ENCODE measurements at regions not wholly inside any gene's neighbourhood (a gene's known extent, or its start where the extent isn't known, plus 50 kb on each side); places are given as distances from the start of the nearest gene placed in this dataset.

DNA sequence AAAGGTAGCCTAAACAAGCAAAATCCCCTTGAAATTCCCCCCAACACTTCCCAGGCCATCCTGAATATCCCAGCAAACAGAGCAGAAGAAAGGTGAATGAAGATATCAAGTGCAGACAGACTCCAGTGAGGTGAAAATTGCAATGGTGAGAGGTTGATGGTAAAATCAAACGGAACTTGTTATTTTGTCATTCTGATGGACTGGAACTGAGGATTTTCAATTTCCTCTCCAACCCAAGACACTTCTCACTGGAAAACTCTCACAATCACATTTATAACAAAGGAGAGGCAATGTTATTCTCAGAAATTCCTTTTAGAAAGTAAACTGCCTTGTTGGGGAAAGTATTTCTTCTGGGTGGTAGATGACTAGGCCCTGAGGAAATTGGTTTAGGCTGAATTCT lies 412.4 kb upstream of the C9orf72 start:
- Histone ChIP-seq H3K9me3 (no peaks in the 10 kb centered on the region), H3K4me1 (no peaks in the 10 kb centered on the region), H3K27me3 (no peaks in the 10 kb centered on the region), H3K4me3 (no peak overlapping the region), H3K27ac (no peak overlapping the region), H3K36me3 (no peaks in the 10 kb centered on the region)
- TF ChIP-seq, protein P1, sequence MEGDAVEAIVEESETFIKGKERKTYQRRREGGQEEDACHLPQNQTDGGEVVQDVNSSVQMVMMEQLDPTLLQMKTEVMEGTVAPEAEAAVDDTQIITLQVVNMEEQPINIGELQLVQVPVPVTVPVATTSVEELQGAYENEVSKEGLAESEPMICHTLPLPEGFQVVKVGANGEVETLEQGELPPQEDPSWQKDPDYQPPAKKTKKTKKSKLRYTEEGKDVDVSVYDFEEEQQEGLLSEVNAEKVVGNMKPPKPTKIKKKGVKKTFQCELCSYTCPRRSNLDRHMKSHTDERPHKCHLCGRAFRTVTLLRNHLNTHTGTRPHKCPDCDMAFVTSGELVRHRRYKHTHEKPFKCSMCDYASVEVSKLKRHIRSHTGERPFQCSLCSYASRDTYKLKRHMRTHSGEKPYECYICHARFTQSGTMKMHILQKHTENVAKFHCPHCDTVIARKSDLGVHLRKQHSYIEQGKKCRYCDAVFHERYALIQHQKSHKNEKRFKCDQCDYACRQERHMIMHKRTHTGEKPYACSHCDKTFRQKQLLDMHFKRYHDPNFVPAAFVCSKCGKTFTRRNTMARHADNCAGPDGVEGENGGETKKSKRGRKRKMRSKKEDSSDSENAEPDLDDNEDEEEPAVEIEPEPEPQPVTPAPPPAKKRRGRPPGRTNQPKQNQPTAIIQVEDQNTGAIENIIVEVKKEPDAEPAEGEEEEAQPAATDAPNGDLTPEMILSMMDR (IDR thresholded peaks at IDR 0.05) = no peak
- DNase-seq (no peak), ATAC-seq (no peak)
- intact Hi-C loops (cut with DNase I) = no loop called here

DNA sequence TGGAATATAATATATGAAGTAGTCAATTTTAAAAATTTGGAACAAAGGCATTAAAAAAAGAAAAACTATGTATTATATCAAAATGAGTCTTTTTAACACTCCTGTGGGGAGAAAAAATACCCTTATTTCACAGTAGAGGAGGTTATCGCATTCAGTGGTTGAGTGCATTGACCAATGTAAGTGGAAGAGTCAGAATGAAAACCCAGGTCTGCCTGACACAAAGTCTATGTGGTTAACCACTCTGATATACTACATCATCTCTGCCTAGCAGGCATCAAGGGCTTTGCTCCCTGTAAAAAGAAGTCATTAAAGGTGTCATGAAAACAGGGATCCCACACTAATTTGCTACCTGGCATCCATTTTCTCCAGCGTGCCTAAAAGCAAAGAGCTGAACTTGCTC lies 417.2 kb upstream of the C9orf72 start:
- intact Hi-C loops (cut with DNase I) = no loop called here
- H3K4me1 ChIP-seq = no peaks in the 10 kb centered on the region
- H3K27ac ChIP-seq = no peak overlapping the region
- DNase-seq = no peak
- no peak overlapping the region for H3K4me3 ChIP-seq
- no peaks in the 10 kb centered on the region for H3K27me3 ChIP-seq
- no peak for ATAC-seq
- H3K9me3 ChIP-seq = no peaks in the 10 kb centered on the region
- H3K36me3 ChIP-seq = no peaks in the 10 kb centered on the region
- TF ChIP-seq, protein P1 (IDR thresholded peaks at IDR 0.05) = no peak

DNA sequence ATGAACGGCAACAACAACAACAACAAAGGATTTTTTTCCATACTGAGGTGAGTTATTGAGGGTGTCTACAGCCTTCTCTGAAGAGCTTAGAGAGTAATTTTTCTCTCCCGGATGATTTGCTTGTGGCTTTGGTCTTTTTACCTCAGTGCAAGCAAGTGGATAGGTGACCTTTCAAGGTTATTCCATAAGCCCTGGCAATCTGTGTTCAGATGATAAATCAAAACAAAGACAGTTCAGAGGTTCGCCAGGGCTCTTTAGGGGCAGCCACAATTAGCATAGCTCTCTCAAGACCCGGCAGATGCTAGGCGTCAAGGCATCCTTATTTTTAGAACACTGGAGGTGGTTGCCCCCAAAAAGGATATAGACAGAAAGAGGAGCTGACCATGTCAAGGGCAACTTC lies 417.9 kb upstream of the C9orf72 start:
- intact Hi-C loops (cut with DNase I) = no loop called here
- no peaks in the 10 kb centered on the region for H3K4me1 ChIP-seq
- H3K9me3 ChIP-seq = no peaks in the 10 kb centered on the region
- no peak for DNase-seq
- ATAC-seq = no peak
- H3K4me3 ChIP-seq = no peak overlapping the region
- TF ChIP-seq, protein P1 (IDR thresholded peaks at IDR 0.05) = no peak
- H3K27ac ChIP-seq = no peak overlapping the region
- H3K27me3 ChIP-seq = no peaks in the 10 kb centered on the region
- H3K36me3 ChIP-seq = no peaks in the 10 kb centered on the region

DNA sequence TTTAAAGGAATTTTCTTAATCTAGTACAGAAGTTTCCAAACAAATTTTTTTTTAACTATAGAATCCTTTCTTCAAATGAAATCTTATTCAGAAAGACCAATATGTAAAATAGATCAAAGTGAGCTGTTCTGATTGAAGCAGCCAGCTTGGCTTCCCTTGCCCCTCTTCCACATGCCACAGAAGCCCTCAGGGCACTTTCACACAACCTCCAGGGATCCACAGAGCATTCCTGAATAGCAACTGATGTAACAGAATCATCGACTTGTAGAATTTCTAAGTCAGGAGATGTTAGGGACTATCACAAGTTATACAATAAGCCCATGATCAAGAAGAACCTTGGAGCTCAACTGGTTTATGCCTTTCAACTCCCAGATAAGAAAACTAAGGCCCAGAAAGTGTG lies 427.8 kb upstream of the C9orf72 start:
- no peak overlapping the region for H3K4me3 ChIP-seq
- H3K27ac ChIP-seq = no peak overlapping the region
- intact Hi-C loops (cut with DNase I) = no loop called here
- H3K27me3 ChIP-seq = no peaks in the 10 kb centered on the region
- no peaks in the 10 kb centered on the region for H3K9me3 ChIP-seq
- ATAC-seq = no peak
- TF ChIP-seq, protein P1 (IDR thresholded peaks at IDR 0.05) = no peak
- DNase-seq = no peak
- no peaks in the 10 kb centered on the region for H3K36me3 ChIP-seq
- H3K4me1 ChIP-seq = no peaks in the 10 kb centered on the region

DNA sequence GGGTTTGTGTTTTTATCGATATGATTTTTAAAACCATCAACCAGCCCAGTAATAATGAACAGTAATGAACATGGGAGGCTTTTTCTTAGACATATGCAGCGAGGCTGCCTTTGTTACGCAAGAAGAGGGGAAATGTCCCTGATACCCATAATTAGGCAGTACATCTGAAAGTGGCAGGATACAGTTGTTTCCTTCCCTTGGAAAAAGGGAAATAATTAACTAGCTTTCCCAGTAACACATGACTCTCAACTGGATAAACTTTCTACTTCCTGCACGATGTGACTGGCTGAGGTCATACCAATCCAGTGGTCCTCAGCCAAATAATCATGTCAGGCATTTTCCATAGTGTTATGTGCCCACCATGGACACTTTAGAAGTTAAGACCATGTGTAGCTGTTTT lies 431.6 kb upstream of the C9orf72 start:
- H3K4me1 ChIP-seq = no peaks in the 10 kb centered on the region
- intact Hi-C loops (cut with DNase I) = no loop called here
- ATAC-seq = no peak
- TF ChIP-seq, protein P1 (IDR thresholded peaks at IDR 0.05) = no peak
- H3K4me3 ChIP-seq = no peak overlapping the region
- H3K27me3 ChIP-seq = no peaks in the 10 kb centered on the region
- H3K27ac ChIP-seq = no peak overlapping the region
- DNase-seq = no peak
- no peaks in the 10 kb centered on the region for H3K9me3 ChIP-seq
- no peaks in the 10 kb centered on the region for H3K36me3 ChIP-seq

DNA sequence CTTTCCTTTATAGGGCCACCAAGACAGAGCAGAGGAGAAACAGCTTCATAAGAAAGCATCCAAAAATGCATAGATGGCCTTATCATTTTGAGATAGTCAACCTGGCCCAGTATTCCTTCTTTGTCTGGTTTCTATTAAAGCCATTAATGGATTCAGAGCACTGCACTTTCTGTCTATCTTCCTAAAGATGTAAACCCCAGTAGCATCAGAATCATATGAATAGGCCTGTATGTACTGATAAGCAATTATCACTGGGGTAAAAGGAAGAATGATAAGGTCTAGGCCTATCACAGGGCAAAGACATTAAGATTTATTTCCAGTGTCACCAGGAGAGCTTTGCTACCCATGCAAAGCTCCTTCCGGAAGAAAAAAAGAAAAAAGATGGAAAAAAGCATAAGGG lies 432.5 kb upstream of the C9orf72 start:
- intact Hi-C loops (cut with DNase I) = no loop called here
- TF ChIP-seq, protein P1 (IDR thresholded peaks at IDR 0.05) = no peak
- ATAC-seq (no peak), DNase-seq (no peak)
- no peaks in the 10 kb centered on the region for H3K27me3 ChIP-seq
- H3K27ac ChIP-seq = no peak overlapping the region
- no peaks in the 10 kb centered on the region for H3K4me1 ChIP-seq
- H3K36me3 ChIP-seq = no peaks in the 10 kb centered on the region
- H3K4me3 ChIP-seq = no peak overlapping the region
- H3K9me3 ChIP-seq = no peaks in the 10 kb centered on the region
